Panc1 (cell line): ENCODE measurements at regions not wholly inside any gene's neighbourhood (a gene's known extent, or its start where the extent isn't known, plus 50 kb on each side); places are given as distances from the start of the nearest gene placed in this dataset.
"Not testable (repeated sequence)": the region's sequence is repeated elsewhere in the genome, so short reads cannot be mapped to it uniquely, and the experiment has no call there.

Source experiments
- POLR2AphosphoS5 ChIP-seq: IDR thresholded peaks from 2 replicates; pipeline ENCODE4 v1.6.1; 2012; ENCODE audit warnings: mild to moderate bottlenecking, low read depth, low read length, moderate library complexity
- SIN3A ChIP-seq: IDR thresholded peaks from 2 replicates; pipeline ENCODE4 v1.6.1; 2012; ENCODE audit warnings: low read depth, mild to moderate bottlenecking, low read length, moderate library complexity, borderline replicate concordance; ENCODE audit not compliant: insufficient read depth
- TF ChIP-seq, protein P1 (sequence below): fragments of 450-650 bp; IDR thresholded peaks from 2 replicates; pipeline ENCODE4 v1.5.1; 2017; ENCODE audit warnings: mild to moderate bottlenecking
- TF ChIP-seq, protein P2 (sequence below), 2 experiments: IDR thresholded peaks; 2 replicates each; pipeline ENCODE4 v1.6.1; 2011 to 2012; ENCODE audit warnings: low read depth in 2 of 2, control low read depth in 1 of 2, low read length in 1 of 2, mild to moderate bottlenecking in 1 of 2, moderate library complexity in 1 of 2; ENCODE audit not compliant: insufficient read depth in 1 of 2

DNA sequence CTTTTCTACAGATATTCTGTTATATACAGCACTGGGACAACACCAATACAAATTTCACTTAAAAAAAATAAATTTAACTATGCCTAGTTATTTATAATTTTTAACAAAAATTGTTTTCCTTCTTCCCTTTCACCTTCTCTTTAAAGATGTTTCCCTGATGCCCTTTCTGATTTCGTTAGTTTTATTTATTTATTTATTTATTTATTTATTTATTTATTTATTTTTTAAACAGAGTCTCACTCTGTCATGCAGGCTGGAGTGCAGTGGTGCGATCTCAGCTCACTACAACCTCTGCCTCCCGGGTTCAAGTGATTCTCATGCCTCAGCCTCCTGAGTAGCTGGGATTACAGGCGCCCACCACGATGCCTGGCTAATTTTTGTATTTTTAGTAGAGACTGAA, 105.9 kb upstream of the ARMC3 start:
- TF ChIP-seq, protein P1, sequence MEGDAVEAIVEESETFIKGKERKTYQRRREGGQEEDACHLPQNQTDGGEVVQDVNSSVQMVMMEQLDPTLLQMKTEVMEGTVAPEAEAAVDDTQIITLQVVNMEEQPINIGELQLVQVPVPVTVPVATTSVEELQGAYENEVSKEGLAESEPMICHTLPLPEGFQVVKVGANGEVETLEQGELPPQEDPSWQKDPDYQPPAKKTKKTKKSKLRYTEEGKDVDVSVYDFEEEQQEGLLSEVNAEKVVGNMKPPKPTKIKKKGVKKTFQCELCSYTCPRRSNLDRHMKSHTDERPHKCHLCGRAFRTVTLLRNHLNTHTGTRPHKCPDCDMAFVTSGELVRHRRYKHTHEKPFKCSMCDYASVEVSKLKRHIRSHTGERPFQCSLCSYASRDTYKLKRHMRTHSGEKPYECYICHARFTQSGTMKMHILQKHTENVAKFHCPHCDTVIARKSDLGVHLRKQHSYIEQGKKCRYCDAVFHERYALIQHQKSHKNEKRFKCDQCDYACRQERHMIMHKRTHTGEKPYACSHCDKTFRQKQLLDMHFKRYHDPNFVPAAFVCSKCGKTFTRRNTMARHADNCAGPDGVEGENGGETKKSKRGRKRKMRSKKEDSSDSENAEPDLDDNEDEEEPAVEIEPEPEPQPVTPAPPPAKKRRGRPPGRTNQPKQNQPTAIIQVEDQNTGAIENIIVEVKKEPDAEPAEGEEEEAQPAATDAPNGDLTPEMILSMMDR: not testable (repeated sequence)
- TF ChIP-seq, protein P2, sequence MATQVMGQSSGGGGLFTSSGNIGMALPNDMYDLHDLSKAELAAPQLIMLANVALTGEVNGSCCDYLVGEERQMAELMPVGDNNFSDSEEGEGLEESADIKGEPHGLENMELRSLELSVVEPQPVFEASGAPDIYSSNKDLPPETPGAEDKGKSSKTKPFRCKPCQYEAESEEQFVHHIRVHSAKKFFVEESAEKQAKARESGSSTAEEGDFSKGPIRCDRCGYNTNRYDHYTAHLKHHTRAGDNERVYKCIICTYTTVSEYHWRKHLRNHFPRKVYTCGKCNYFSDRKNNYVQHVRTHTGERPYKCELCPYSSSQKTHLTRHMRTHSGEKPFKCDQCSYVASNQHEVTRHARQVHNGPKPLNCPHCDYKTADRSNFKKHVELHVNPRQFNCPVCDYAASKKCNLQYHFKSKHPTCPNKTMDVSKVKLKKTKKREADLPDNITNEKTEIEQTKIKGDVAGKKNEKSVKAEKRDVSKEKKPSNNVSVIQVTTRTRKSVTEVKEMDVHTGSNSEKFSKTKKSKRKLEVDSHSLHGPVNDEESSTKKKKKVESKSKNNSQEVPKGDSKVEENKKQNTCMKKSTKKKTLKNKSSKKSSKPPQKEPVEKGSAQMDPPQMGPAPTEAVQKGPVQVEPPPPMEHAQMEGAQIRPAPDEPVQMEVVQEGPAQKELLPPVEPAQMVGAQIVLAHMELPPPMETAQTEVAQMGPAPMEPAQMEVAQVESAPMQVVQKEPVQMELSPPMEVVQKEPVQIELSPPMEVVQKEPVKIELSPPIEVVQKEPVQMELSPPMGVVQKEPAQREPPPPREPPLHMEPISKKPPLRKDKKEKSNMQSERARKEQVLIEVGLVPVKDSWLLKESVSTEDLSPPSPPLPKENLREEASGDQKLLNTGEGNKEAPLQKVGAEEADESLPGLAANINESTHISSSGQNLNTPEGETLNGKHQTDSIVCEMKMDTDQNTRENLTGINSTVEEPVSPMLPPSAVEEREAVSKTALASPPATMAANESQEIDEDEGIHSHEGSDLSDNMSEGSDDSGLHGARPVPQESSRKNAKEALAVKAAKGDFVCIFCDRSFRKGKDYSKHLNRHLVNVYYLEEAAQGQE (IDR thresholded peaks at IDR 0.05; ENCODE audit: insufficient read depth in 1 of 2, low read depth in 2 of 2, low read length in 1 of 2): not testable (repeated sequence)
- not testable (repeated sequence) for TF ChIP-seq SIN3A, POLR2AphosphoS5
